NCI-H2081 (cell line): ENCODE measurements at regions not wholly inside any gene's neighbourhood (a gene's known extent, or its start where the extent isn't known, plus 50 kb on each side); places are given as distances from the start of the nearest gene placed in this dataset.
"Not testable (repeated sequence)": the region's sequence is repeated elsewhere in the genome, so short reads cannot be mapped to it uniquely, and the experiment has no call there.

Experiments
- DNase-seq, 2 experiments: peaks; one replicate each; lab custom pipeline; 2025; lab: John Stamatoyannopoulos, UW

- DNase-seq: no peak
Measured at GRCh38 chr1:232134365-232134764, 495.6 kb downstream of the SIPA1L2 start.

- DNase-seq: no peak
Measured at GRCh38 chr1:232132572-232132971, 497.4 kb downstream of the SIPA1L2 start.

GRCh38 chr1:232131715-232132391 lies 498.1 kb downstream of the SIPA1L2 start:
- DNase-seq: no peak

GRCh38 chr1:232130815-232131480 lies 499.0 kb downstream of the SIPA1L2 start:
- DNase-seq: no peak

- no peak for DNase-seq
Measured at GRCh38 chr1:232127190-232127589, 500.6 kb downstream of the DISC1 start.

- DNase-seq: no peak
Measured at GRCh38 chr1:232123775-232124659, 497.4 kb downstream of the DISC1 start.

GRCh38 chr1:232117903-232118302 lies 491.3 kb downstream of the DISC1 start:
- not testable (repeated sequence) for DNase-seq

GRCh38 chr1:232114985-232115384 lies 488.4 kb downstream of the DISC1 start:
- DNase-seq: no peak

GRCh38 chr1:232112076-232112475 lies 485.5 kb downstream of the DISC1 start:
- no peak for DNase-seq

- DNase-seq: no peak
Measured at GRCh38 chr1:232111611-232112010, 485.0 kb downstream of the DISC1 start.

- DNase-seq: no peak
Measured at GRCh38 chr1:232110281-232111090, 483.9 kb downstream of the DISC1 start.

- no peak for DNase-seq
Measured at GRCh38 chr1:232109391-232109790, 482.8 kb downstream of the DISC1 start.

- no peak for DNase-seq
Measured at GRCh38 chr1:232108598-232108997, 482.0 kb downstream of the DISC1 start.

GRCh38 chr1:232106415-232106814 lies 479.8 kb downstream of the DISC1 start:
- no peak for DNase-seq

- no peak for DNase-seq
Measured at GRCh38 chr1:232105561-232105960, 479.0 kb downstream of the DISC1 start.

- DNase-seq: no peak
Measured at GRCh38 chr1:232101231-232101630, 474.6 kb downstream of the DISC1 start.

GRCh38 chr1:232096751-232097150 lies 470.2 kb downstream of the DISC1 start:
- no peak for DNase-seq
